ENCODE measurements at regions not wholly inside any gene's neighbourhood (a gene's known extent, or its start where the extent isn't known, plus 50 kb on each side); places are given as distances from the start of the nearest gene placed in this dataset.
A peak's percentile ranks its signal among the peaks of the same experiment; 100 is the strongest.

DNA sequence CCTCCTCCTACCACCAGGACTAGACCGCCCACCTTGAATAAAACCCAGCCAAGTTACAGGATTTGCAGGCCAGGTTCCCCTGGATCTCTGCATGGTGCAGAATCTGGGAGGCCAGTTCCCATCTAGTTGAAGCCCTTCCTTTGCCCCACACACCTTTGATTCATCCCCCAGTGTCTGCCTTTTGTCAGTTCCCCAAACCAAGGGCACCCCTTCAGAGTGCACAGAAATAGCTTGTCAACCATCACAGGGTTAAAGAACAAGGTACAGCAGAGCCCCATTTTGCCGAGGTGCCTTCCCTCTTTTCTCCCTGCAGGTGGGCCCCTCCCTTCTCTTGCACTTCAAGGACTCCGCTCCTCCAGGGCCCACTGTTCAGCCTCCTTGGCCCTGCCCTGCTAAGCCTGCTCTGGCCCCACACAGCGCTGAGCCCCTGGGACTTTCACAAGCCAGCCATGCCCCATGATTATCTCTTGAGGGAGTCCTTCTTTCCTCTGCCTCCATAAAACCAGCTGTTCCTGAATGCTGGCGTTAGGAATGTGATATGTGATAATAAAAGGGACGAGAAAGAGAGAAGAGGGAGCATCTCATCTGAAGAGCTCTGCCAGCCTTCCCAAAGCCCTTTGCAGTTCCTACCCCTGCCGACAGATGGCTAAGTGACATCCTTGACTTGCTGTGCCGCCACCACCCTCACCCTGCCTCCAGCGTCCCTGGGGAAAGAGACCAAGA is 280.3 kb downstream of the CDC5L start:
- Histone ChIP-seq H3K4me1 (ENCODE audit: control insufficient read depth, insufficient read depth, low read length) (0 out of 2 replicates have a peak, but pooled peaks cover 3% of the 10 kb centered on the region), H3K4me3 (ENCODE audit: low read depth in 2 of 2, low read length in 2 of 2) (no peak overlapping the region), H3K36me3 (ENCODE audit: control insufficient read depth, insufficient read depth, low read length) (no peaks in the 10 kb centered on the region), H3K9me3 (ENCODE audit: control insufficient read depth, insufficient read depth, low read depth, low read length) (no peaks in the 10 kb centered on the region), H3K27me3 (ENCODE audit: control insufficient read depth, insufficient read depth, low read length) (no peaks in the 10 kb centered on the region), H3K27ac (ENCODE audit: low read length) (no peak overlapping the region)
- DNase-seq (ENCODE audit: low read depth, low spot score), result peak; percentile 47
- peak; percentile 80 for ATAC-seq
- CTCF ChIA-PET, result interaction anchor here (0.6 kb wide), 1 partner anchor 14 kb away, joined by 3 read pairs; no protein-coding TSS in a partner anchor
- no peak for TF ChIP-seq TCF7L2 (IDR thresholded peaks at IDR 0.05; ENCODE audit: low read depth, low read length)
- no peak for TF ChIP-seq POLR2AphosphoS5 (IDR thresholded peaks at IDR 0.05; ENCODE audit: low read depth, low read length)
- TF ChIP-seq REST (IDR thresholded peaks at IDR 0.05; ENCODE audit: insufficient read depth in 1 of 2, low read depth in 2 of 2, low read length in 1 of 2), result no peak
- TF ChIP-seq SIN3A (IDR thresholded peaks at IDR 0.05; ENCODE audit: borderline replicate concordance, insufficient read depth, low read depth, low read length), result no peak
- TF ChIP-seq, protein P1, sequence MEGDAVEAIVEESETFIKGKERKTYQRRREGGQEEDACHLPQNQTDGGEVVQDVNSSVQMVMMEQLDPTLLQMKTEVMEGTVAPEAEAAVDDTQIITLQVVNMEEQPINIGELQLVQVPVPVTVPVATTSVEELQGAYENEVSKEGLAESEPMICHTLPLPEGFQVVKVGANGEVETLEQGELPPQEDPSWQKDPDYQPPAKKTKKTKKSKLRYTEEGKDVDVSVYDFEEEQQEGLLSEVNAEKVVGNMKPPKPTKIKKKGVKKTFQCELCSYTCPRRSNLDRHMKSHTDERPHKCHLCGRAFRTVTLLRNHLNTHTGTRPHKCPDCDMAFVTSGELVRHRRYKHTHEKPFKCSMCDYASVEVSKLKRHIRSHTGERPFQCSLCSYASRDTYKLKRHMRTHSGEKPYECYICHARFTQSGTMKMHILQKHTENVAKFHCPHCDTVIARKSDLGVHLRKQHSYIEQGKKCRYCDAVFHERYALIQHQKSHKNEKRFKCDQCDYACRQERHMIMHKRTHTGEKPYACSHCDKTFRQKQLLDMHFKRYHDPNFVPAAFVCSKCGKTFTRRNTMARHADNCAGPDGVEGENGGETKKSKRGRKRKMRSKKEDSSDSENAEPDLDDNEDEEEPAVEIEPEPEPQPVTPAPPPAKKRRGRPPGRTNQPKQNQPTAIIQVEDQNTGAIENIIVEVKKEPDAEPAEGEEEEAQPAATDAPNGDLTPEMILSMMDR (IDR thresholded peaks at IDR 0.05), result peak; percentile 81
- in situ Hi-C loops (cut with HindIII; ENCODE audit: low pct_unique_long_range_greater_than_20kb, low sequenced_read_pairs) (no loop called here), intact Hi-C loops (cut with micrococcal nuclease; ENCODE audit: unreplicated experiment) (no loop called here)
- POLR2A ChIA-PET, result no interaction called here
- no TSS peak for BruUV-seq (replicated peaks)

DNA sequence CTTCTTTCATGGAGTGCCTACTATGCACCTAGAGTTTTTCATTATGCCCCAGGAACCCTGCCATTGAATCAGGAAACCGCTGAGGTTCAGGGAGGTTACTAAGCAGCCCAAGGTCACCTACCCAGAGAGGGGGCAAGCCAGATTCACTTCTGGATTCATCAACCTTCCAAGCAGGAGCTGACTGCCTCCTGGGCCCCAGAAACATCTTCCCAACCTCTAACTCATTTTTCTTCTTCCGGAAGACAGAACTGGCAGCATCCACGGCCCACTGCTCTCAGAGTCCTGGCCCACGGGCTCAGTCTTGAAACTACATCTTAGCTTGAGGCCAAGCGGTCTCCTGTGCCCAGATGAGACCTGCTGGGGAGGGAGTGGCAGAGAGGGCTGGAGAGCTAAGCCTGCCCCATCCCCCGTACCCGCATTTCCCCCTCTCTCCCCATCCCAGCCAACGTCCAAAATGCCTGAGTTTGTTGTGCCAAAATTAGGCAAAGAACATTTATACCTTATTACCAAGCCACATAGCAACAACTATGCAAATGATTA is 281.0 kb downstream of the CDC5L start:
- no peak for ATAC-seq
- ChIA-PET POLR2A (no interaction called here), CTCF (no interaction called here)
- no TSS peak for BruUV-seq (replicated peaks)
- H3K27me3 ChIP-seq (ENCODE audit: control insufficient read depth, insufficient read depth, low read length), result no peaks in the 10 kb centered on the region
- no peak overlapping the region for H3K4me3 ChIP-seq (ENCODE audit: low read depth in 2 of 2, low read length in 2 of 2)
- intact Hi-C loops (cut with micrococcal nuclease; ENCODE audit: unreplicated experiment), result no loop called here
- no peak overlapping the region for H3K27ac ChIP-seq (ENCODE audit: low read length)
- no peak for DNase-seq (ENCODE audit: low read depth, low spot score)
- H3K9me3 ChIP-seq (ENCODE audit: control insufficient read depth, insufficient read depth, low read depth, low read length), result no peaks in the 10 kb centered on the region
- no peaks in the 10 kb centered on the region for H3K4me1 ChIP-seq (ENCODE audit: control insufficient read depth, insufficient read depth, low read length)
- in situ Hi-C loops (cut with HindIII; ENCODE audit: low pct_unique_long_range_greater_than_20kb, low sequenced_read_pairs), result no loop called here
- no peaks in the 10 kb centered on the region for H3K36me3 ChIP-seq (ENCODE audit: control insufficient read depth, insufficient read depth, low read length)
- TF ChIP-seq POLR2AphosphoS5 (IDR thresholded peaks at IDR 0.05; ENCODE audit: low read depth, low read length), result no peak
- TF ChIP-seq, protein P1 (IDR thresholded peaks at IDR 0.05), result peak; percentile 49
